ENCODE measurements at regions not wholly inside any gene's neighbourhood (a gene's known extent, or its start where the extent isn't known, plus 50 kb on each side); places are given as distances from the start of the nearest gene placed in this dataset.
"Not testable (repeated sequence)": the region's sequence is repeated elsewhere in the genome, so short reads cannot be mapped to it uniquely, and the experiment has no call there.

DNA sequence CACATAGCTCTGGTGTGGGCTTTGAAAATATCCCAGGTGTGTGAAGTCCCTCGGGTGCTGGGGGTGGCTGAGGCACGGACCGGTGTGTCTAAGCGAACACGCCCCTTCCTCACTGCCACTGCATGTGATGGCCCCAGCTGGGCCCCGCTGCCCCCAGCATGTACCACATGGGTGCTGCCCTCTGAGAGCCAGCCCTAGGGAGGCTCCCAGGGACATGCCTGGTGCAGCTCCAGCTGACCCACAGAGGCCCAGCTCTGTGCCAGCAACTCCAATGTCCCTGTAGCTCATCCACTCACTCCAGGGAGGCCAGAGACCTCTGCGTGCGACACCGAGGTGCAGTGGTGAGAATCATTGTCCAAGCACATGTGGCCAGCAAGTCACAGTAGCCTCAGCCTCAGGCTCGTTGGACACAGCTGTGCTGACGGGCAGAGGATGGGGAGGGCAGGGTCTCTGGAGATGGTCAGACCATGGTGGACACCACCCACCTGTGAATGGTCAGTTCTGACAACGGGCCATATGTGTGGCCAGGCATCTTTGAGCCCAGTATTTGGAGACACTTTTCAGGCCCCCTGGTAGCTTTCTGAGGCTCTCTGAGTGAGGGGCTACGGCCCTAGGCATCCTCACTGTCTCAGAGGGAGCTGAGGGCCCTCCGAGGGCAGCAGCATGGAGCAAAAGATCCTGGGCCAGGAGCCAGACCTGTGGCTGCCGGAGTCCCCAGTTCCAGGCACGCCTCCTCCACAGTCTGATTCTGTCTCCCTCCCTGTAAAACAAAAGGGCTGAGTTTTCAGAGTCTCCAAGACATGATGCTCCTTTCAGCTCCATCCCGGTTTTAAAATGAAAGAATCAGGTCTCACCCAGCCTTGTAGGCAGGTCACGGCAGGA lies 220.7 kb downstream of the NDUFA10 start:
- DNase-seq (ENCODE audit: low read depth in 2 of 2) = no peak

- no peak for DNase-seq (ENCODE audit: low read depth in 2 of 2)
These were observed 221.4 kb downstream of the NDUFA10 start for GRCh38 chr2:239803766-239804115.

DNA sequence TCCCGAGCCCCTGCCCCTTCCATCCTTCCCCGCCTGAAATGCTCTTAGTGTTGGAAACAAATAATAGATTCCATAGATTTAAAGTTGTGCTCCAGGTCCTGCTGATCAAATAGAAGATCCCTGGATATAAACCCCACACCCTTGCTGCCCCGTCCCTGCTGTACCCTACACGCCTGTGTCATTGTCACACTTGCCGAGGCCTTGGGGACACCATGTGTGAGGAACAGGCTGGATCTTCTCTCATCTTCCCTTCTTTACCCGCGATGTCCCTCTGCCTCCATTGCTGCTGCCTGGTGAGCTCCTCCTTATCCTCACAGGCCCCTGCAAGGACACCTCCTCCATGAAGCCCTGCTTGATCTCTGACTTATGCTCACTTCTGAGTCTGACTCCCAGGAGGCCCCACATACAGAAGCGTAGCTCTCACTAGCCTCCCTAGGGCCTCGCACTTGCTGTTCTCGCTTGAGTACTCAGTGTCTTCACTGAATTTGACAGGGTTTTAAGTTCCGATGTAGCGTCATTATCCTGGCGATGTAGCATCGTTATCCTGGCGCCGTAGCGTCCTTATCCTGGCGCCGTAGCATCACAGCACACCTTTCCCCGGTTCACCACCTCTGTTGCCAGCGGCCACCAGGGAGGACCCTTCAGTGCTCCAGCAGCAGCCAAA lies 221.9 kb downstream of the NDUFA10 start:
- no peak for DNase-seq (ENCODE audit: low read depth in 2 of 2)

- DNase-seq (ENCODE audit: low read depth in 2 of 2) = no peak
These were observed 222.9 kb downstream of the NDUFA10 start for GRCh38 chr2:239802185-239802649.

GRCh38 chr2:239801404-239802184 lies 223.5 kb downstream of the NDUFA10 start:
- no peak for DNase-seq (ENCODE audit: low read depth in 2 of 2)

GRCh38 chr2:239800785-239801386 lies 224.3 kb downstream of the NDUFA10 start:
- no peak for DNase-seq (ENCODE audit: low read depth in 2 of 2)

DNA sequence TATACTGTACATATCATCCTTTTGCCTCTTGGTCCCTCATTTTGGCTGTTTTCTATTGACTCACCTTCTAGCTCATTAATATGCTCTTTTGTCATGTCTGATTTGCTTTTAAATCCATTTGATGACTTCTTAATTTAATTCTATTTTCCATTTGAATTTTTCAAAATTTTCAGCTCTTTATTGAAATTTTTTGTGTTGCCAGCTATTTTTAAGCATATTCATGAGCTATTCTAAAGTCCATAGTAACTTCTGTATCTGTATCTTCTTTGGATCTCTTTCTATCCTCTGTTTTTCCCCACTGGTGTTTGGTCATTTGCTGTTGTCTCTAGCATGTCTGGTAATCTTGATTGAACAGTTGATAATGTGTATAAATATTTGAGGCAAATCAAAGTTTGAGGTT lies 227.8 kb downstream of the NDUFA10 start:
- DNase-seq (ENCODE audit: low read depth in 2 of 2) = no peak

DNA sequence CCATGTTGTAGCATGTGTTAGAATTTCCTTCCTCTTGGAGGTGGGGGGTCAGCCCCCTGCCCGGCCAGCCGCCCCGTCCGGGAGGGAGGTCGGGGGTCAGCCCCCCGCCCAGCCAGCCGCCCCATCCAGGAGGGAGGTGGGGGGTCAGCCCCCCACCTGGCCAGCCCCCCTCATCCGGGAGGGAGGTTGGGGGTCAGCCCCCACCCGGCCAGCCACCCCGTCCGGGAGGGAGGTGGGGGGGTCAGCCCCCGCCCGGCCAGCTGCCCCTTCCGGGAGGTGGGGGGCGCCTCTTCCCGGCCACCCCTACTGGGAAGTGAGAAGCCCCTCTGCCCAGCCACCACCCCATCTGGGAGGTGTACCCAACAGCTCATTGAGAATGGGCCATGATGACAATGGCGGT lies 229.4 kb downstream of the NDUFA10 start:
- DNase-seq (ENCODE audit: low read depth in 2 of 2) = not testable (repeated sequence)

- DNase-seq (ENCODE audit: low read depth in 2 of 2) = no peak
These were observed 231.3 kb downstream of the NDUFA10 start for GRCh38 chr2:239793836-239794235.

GRCh38 chr2:239793086-239793485 lies 232.1 kb downstream of the NDUFA10 start:
- DNase-seq (ENCODE audit: low read depth in 2 of 2) = no peak

- no peak for DNase-seq (ENCODE audit: low read depth in 2 of 2)
These were observed 232.6 kb downstream of the NDUFA10 start for GRCh38 chr2:239792405-239793084.

DNA sequence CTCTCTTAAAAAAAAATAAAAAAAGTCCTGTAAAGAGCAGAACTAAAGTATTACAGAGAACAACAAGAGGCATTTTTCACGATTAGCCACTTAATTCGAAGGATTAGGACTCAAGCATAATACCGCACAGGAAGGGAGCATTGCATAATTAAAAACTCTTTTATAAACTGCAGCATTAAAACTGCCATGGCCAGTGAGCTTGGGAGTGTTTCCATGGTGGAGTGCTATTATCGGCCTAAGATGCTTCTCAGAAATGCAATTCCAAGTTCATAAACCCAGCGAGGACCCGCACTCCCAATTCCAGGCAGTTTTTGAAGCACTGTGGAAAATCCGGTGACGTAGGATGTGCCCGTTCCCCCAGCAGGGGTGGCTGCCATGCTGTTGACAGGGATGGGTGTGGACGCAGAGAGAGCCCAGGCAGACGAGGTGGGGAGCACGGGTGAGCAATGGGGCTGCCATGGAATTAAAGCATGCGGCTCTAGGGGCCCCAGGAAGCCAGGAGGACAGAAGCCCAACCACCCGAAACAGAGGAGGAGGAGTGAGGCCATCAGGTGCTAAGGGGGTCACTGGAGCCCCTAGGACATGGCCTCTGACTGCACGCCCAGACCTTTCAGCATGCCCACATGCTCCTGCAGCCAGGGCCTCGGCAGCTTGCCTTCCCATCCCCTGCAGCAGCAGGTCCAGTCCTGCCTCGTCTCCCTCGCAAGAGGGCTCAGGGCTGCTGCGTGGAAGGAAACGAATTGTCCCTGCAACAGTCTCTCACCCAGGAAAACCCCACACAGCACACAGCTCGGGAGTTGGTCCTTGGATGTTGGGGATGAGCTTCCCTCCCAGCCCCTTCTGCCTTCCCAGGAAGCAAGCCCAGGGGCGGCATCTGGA lies 233.4 kb downstream of the NDUFA10 start:
- no peak for DNase-seq (ENCODE audit: low read depth in 2 of 2)

DNA sequence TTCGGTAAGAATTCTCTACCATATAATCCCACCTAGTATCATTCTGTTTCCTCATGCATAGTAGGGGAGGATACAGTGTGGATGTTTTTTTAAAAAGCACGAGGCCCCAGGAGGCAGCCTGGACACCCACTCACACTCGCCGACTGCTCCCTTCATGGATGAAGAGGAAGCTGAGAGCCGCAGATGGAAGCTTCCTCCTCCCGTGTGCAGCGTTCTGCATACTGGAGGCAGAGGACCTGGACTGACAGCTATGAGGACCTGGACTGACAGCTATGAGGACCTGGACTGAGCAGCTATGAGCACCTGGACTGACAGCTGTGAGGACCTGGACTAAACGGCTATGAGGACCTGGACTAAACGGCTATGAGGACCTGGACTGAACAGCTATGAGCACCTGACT lies 234.4 kb downstream of the NDUFA10 start:
- DNase-seq (ENCODE audit: low read depth in 2 of 2) = no peak

DNA sequence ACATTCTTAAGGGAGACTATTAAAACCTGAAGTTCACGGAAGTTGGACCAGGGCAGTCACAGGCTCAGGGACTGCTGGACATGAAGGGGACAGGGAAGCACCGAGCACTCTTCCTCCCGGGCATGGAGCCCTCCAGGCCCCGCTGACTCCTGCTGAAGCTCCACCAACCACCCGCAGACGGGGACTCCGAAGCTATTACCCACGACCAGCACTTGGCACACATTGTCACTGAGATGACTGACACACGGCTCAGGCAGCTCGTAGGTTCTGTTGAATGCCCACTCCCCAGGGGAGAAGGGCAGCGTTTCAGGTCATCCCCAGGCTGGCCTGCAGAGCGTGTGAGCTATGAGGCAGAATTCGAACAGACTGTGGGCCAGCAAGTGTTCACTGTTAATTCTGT lies 234.8 kb downstream of the NDUFA10 start:
- DNase-seq (ENCODE audit: low read depth in 2 of 2) = no peak

- no peak for DNase-seq (ENCODE audit: low read depth in 2 of 2)
These were observed 235.4 kb downstream of the NDUFA10 start for GRCh38 chr2:239789711-239790110.

GRCh38 chr2:239788576-239789098 lies 236.5 kb downstream of the NDUFA10 start:
- DNase-seq (ENCODE audit: low read depth in 2 of 2) = no peak

- no peak for DNase-seq (ENCODE audit: low read depth in 2 of 2)
These were observed 237.5 kb downstream of the NDUFA10 start for GRCh38 chr2:239787538-239788050.

DNA sequence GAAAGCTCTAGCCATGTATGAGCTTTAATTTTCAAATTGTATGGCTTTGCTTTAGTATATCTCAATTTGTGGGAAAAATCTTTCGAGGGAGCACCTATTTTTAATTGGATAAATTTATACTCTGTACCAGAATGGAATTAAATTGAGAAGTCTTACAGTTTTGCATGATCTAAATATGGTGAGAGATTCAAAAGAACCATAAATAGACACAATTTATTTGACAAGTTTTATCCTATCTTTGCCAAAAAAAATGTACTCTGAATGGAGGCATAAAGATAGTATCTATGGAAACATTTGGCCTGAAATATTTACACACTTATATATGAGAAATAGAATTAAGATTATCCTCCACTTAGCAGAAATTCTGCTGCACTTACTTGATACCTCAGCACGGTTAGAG lies 238.4 kb downstream of the NDUFA10 start:
- no peak for DNase-seq (ENCODE audit: low read depth in 2 of 2)

DNA sequence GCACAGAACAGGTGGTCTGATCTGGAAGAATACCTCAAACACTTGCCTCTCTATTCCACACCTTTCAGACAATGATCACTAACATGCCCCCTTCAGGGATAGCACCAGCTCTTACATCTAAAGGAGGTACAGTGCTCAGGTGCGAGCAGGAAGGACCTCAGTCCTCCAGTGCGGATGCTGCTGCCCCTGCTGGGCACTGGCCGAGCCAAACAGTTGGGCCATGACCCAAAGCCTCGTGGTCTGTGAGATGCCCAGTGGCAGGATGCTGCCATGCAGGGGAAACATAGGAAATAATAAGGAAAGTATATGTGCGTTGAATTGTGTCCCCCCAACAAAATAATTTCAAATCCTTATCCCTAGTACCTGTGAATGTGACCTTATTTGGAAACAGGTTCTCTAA lies 243.7 kb downstream of the NDUFA10 start:
- no peak for DNase-seq (ENCODE audit: low read depth in 2 of 2)

Data from fibroblast of skin of left biceps (primary cell).